ENCODE measurements at regions not wholly inside any gene's neighbourhood (a gene's known extent, or its start where the extent isn't known, plus 50 kb on each side); places are given as distances from the start of the nearest gene placed in this dataset.

DNA sequence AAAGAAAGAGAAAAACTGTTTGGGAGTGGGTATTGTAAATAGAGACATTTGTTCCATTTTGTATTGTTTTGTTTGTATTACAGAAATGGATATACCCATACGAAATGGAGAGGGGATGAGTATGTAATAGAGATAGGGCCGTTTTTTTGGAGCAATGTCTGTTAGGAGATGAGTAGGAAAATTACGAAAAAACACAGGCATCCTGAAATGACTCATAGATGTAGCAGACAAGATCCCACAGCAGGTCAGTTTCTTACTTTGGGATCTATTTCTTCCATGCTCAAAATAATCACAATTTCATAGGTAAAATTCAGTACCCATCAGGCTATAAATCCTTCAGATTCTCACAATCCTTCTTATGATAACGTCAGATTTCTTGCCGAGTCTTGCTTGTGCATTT is 779.4 kb upstream of the SLITRK1 start:
- DNase-seq (ENCODE audit: low spot score) = no peak

DNA sequence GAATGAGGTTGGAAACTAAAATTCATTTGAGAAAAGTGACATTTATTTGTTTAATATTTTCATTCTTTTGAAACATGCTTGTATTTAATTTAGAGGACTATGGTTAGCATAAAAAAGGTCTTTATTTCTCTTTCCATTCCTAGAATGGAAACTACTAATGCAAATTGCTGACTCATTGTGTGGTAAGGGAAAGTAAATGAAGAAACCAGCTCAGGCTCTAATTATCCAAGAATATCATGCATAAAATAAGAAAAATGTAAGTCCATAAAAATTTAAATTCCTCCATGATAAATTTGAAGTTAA is 777.0 kb upstream of the SLITRK1 start:
- DNase-seq (ENCODE audit: low spot score) = no peak

DNA sequence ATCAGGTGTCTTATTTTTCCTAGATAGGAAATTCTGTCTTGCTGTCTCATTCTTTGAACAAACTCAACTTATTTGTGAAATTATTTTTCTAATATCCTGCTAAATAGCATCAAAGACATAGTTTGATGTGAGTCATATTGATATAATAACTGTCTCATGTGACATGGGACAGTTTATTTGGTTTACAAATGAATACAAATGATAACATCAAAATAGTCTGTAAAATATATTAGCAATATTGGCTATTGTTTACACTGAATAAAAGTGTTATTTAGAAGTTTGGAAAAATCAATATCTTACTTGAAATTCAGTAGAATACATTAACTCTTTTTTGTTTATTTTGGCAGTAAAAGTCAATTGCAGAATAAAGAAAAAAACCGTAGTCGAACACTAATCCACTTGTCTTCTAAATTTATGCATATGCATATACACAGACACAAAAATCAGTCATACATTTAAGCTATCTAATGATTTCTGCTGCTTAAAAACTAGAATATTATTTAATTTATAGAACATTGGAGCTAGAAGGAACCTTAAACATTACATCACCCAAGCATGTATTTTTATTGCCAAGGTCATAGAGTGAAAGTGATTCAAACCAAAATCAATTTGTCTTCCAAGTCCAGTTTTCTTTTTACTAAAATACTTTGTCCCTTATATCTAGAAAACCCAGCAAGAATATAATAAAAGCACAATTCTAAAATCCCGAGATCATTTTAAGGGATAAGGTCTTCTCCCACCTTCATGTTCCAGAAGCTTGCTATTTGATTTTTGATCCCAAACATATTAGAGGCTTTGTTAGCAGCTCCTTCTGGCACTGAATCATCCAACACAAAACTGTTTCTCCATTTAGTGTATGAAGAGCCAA is 776.5 kb upstream of the SLITRK1 start:
- no peak for DNase-seq (ENCODE audit: low spot score)

DNA sequence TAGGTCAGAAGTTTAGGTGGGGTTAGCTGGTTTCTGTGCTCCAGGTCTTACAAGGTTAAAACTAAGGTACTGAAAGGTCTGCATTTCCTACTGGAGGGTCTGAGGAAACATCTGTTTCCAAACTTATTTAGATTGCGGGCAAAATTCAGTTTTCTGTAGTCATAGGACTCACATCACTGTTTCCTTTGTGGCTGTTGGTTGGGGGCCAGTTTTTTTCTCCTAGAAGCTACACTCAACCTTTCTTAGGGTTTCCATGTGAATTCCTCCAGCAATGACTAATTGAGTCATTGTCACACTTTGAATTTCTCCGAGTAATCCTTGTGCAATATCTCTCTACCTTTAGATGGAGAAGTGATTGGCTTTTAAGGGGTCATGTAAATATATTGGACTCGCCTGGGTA is 773.4 kb upstream of the SLITRK1 start:
- DNase-seq (ENCODE audit: low spot score) = no peak

DNA sequence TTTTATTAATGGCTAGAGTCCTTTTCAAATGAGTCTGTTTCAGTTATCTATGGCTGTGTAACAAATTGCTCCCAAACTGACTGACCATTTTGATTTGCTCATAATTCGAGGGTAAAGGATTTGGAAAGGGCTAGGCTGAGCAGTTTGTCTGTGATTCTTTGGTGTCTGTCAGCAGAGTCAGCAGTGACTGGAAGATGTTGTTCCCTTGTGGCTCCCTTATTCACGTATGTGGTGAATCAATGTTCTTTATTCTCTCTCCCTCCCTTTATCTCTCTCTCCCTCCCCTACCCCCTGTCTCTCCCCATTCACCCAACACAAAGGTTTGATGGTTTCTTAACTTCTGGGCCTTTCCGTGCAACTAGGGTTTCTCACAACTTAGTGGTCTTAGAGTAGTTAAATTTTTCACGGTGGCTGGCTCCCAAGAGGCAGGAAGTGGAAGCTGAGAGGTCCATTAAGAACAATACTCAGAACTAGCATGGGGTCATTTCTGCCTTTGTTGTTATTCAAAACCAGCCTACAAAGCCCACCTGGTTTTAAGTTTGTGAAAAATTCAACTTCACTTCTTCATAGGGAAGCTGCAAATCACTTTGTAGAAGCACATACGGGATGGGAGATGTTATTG is 772.5 kb upstream of the SLITRK1 start:
- no peak for DNase-seq (ENCODE audit: low spot score)

DNA sequence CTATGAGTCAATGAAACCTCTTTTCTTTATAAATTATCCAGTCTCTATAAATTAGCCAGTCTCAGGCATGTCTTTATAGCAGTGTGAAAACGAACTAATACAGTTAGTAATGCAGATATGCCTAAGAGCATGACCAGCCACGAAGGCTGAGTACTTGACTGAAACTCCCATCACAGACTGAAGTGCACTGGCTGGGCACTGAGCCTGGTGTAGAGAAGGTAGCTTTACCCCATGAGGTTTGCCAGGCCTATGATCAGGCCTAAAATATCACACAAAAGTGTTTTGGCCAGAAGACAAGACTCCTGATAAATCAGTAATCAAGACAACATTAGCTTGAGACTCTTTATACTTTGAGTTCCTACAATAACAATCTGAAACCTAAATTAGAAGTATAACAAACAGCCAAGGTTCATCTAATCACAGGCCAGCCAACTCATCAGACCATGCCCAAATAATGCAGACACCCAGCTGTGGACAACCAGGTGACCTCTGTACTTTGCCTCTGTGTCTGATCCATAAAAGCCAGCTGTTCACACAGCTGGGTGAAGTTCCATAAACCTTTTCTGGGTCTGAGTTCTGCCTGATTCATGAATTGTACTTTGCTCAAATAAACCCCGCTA is 771.8 kb upstream of the SLITRK1 start:
- DNase-seq (ENCODE audit: low spot score) = no peak

DNA sequence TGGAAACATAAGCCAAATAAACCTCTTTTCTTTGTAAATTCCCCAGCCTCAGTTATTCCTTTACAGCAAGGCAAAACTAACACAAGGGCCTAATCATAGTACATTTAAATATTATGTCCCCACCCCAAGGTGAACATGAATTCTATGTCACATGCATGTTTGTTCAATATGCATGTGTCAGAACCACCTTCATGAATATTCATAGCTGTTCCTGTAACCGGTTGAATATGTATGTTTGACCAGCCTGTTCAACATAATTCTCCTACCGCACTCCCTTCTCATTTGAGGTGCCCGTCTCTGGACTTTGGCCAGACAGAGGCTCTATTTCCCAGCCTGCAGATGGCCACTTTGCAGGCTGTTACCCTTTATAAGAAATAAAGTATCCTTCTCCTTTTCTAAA is 769.4 kb upstream of the SLITRK1 start:
- no peak for DNase-seq (ENCODE audit: low spot score)

DNA sequence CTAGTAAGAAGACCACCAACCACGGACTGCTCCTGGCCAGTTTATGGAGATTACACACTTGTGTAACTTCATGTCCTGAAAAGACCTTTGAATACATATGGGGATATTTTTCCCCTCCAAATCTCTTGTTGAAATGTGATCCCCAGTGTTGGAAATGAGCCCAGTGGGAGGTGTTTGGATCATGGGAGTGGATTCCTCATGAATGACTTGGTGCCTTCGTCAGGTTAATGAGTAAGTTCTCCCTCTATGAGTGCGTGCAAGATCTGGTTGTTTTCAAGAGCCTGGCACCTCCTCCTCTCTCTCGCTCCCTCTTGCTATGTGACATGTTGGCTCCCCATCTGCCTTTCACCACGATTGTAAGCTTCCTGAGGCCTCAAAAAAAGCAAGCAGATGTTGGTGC is 769.0 kb upstream of the SLITRK1 start:
- DNase-seq (ENCODE audit: low spot score) = no peak

DNA sequence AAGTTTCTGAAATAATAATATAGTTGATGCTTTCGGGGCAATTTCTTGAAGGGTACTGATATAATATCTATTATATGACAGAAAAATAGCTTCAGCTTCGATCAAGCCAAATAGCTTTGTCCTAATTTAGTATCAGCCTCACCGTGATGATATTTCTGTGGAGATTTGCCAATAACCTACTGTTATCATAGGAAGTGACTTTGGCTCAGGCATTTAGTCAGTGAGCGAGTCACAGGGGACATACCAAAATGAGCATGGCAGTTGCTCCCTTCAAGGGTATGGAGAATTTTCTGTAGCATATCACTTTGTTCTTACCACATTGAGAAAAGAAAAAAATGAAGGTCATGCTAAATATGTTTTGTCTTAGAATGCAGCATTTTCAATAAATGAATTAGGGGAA is 767.6 kb upstream of the SLITRK1 start:
- no peak for DNase-seq (ENCODE audit: low spot score)

DNA sequence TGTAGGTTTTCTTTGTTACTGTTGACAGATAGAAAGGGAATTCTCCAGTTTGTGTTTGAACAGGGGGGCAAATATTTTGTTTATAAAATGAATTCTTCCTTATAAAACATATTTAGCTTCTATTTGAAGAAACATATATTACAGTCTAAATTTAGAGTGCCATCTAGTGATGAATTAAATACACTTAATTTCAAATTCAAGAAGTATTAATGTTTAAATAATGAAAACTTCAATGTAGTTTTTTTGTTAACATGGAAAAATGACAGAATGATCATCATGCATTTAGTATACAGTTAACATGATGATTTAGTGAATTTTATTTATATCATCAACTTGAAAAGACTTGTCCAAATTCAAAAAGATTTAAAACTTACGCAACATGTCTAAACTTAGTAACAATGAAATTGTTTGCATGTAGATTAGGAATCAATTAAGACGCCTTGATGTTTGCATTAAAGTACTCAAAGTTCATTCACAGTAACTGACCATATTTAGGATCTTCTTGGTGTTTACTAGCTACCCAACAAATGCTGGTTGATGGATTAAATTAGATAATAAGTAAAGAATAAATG is 765.9 kb upstream of the SLITRK1 start:
- no peak for DNase-seq (ENCODE audit: low spot score)

DNA sequence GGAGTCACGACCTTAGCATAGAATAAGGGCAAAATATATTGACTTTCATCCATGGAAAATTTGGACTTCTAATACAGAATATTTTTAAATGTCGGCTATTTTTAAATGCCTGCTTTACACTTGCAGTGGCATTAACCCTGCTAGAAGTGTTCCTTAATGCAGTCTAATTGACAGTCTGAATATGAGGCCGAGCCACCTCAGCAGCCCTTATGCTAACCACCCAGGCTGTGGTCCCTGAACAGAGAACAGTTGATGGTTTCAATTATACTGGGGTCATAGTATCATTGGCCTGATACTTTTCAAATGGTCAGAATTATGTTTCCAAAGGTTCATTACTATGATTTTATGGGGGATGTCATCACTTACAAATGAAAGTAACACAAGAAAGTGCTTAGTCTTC is 764.7 kb upstream of the SLITRK1 start:
- DNase-seq (ENCODE audit: low spot score) = no peak

DNA sequence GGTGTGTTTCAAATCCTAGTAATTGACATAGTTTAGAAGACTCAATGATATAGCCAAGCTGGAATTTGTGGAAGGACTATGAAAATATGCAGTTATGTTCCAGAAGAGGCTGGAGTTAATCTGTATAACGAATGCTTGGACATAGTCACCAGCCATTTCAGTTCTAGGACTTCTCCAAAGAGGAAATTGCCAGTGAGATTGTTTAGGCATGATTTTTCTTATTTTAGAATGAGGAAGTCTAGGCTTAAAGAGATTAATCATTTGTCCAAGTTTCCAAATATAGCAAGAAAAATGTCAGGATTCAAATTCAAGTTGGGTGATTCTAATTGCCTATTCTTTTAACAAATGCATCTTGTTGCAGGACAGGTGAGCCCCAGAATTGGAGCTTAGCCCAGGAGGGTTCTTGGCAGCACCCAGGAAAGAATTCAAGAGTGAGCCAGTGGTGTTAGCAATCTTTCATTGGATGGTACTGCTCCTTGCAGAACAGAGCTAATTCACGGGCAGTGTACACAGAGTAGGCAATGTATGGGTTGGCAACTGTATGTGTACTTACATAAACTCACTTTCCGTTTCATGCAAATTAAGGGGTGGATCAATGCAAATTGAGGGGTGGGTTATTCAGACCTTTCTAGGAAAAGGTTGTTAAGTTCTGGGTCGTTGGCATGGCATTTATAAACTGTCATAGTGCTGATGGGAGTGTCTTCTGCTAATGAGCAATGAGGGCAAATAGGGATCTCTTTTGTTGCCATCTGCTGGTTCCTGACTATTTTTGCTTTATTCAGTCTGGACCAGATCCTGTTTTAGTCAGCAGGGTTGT is 763.1 kb upstream of the SLITRK1 start:
- no peak for DNase-seq (ENCODE audit: low spot score)

DNA sequence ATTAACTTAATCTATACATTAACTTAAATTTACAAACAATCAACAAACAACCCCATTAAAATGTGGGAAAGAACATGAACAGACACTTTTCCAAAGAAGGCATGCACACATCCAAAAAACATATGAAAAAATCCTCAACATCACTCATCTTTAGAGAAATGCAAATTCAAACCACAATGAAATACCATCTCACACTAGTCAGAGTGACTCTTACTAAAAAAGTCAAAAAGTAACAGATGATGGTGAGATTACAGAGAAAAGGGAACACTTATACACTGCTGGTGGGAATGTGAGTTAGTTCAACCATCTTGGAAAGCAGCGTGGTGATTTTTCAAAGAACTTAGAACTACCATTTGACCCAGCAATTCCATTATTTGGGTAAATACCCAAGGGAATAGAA is 759.2 kb upstream of the SLITRK1 start:
- DNase-seq (ENCODE audit: low spot score) = no peak

DNA sequence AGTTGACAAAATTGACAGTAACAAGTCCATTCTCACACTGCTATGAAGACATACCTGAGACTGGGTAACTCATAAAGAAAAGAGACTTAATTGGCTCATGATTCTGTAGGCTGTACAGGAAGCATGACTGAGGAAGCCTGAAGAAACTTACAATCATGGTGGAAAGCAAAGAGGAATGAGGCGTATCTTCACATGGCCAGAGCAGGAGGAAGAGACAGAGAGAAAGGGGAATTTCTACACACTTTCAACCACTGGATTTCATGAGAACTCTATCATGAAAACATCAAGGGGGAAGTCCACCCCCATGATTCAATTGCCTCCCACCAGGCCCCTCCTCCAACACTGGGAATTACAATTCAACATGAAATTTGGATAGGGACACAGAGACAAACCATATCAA is 758.4 kb upstream of the SLITRK1 start:
- no peak for DNase-seq (ENCODE audit: low spot score)

DNA sequence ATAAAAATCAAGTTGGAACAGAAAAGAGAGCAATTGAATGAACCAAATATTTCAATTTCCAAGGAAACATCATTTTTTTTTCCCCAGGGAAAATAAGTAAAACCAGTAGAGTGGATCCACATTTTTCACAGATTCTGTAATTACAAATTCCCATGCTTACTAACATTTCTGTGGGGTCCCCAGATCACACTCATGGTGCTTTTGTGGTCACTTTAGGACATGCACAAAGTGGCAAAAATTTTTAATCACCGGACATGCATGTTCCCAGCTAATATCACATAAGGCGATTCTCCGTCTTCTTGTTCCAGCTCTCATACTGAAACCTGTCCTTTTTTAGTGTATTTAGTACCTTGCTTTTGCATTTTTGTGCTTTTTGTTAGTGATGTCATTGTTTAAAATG is 748.2 kb upstream of the SLITRK1 start:
- no peak for DNase-seq (ENCODE audit: low spot score)

DNA sequence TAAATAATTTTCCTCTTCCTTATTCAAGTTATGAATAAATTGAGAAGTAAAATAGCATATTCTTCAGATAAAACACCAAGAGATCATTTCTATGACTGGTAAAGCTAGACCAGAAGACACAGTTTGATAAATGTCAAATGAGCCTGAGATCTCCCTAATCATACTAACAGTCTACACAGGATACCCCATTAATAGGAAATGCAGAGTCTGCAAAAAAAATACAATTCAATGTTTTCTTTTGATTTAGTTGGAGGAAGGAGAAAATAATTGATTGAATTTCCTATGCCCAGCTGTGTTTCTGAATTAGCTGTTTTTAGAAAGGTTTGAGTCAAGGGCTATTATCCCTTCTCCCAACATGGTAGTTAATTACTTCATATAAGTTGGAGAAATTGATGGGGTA is 734.6 kb upstream of the SLITRK1 start:
- DNase-seq (ENCODE audit: low spot score) = no peak

DNA sequence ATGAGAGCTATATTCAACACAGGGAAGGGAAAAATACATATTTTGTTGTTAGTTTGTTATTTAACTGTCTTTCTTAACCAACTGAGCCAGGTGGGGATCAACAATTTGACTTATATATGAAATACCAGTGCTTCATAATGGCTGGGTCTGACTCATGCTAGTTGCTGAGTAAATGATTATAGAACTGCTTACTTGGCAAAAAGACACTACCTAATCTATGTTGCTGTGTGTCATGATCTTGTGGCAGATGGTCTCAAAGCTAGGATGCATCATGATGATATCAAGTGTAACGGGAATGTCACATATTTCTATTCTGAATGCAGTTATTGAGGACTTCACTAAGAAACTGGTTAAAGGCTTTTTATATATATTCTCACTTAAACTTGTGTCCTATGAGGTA is 727.4 kb upstream of the SLITRK1 start:
- no peak for DNase-seq (ENCODE audit: low spot score)

DNA sequence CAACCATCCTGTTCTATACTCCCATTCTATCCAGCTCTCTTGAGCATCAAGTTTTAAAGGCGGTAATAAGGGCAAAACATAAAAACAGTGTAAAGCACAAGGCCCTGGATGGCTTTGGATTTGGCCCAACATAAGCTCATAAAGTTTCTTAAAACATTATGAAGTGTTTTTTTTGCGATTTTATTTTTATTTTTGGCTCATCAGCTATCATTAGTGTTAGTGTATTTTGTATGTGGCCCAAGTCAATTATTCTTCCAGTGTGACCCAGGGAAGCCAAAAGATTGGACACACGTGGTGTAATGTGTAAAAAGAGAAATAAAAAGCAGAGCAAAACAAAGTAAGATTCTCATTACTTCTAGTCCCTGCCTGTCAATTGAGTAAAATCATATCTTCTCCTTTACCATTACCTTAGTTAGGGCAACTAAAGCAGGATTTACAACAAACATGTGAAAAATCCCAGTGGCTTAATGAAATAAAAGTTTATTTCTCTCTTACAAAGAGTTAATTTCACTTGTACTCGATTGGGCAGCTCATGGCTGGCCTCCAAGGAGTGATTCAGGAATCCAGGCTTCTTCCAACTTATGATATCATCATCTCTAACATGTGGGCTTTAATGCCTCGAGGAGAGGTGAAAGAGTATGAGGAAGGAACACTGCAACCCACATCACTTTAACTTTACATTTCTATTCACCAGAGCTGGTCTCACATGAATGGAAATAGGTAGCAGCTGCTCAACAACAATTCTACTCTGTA is 725.2 kb upstream of the SLITRK1 start:
- DNase-seq (ENCODE audit: low spot score) = no peak

DNA sequence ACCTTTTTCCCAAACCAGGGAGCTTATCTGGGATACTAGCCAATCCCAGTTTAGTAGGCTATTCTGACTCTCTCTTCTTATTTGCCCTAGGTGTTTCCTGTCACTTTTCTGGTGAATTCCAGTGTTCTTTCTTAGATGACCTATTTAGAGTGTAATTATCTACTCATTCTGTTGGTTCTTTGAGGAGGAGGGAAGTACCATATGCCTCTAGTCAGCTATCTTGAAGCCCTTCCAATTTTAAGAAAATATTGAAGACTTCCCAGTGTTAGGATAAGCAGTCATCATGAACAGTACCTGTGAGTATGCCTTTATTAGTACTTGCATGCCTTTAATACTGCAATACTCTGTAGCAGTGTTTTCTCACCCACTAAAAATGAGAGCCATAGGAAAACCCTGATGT is 724.3 kb upstream of the SLITRK1 start:
- DNase-seq (ENCODE audit: low spot score) = no peak

DNA sequence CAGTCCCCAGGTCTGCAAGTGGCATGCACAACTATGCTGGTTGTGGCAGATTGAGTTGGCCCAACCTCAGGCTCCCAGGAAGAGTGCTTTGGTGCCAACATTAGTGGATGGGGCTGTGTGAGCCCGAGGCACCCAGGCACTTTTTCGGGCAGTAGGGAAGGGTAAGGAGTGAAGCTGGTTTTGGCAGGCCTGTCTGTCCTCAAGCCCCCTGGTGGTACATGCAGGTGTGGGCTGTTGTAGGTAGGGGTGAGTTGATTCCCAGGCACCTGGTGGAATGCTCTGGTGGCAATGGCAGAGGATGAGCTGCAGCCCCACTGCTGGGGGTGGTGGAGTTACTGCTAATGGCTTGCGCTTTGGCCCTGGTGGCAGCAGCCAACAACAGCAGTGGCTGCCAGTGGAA is 723.7 kb upstream of the SLITRK1 start:
- no peak for DNase-seq (ENCODE audit: low spot score)

DNA sequence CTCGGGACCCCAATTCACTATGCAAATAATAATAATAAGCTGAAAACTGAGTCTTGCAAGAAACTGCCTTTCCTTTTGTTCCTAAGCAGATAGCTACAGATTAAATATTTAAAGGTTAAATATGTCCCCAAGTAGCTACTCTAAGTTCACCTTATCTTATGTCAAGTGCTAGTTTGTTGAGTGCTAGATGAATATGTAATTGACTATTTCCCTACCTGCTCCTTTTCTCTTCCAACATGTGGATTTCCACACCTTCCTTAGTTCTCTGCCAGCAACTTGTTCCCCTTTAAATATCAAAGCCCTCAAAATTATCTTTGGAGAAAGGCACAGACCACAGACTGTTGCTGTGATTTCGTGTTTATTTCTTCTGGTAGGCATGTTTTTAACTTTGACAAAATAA is 709.2 kb upstream of the SLITRK1 start:
- DNase-seq (ENCODE audit: low spot score) = no peak

DNA sequence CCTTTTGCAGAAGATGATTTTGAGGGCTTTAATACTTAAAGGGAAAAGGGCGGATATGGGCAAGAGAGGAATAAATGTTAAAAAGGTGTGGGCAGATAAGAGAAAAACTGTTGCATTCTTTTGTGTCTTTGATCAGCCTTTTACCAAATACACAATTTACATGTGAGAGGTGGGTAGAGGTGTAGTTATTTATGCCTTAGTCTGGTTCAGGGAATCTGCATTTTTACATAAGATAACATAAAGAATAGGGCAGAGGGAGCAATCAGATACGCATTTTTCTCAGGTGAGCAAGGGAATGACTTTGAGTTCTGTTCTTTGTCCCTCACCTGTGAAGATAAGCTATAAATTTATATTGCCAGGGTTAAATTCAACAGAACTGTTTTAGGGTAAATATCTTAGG is 708.4 kb upstream of the SLITRK1 start:
- DNase-seq (ENCODE audit: low spot score) = no peak
